SK-N-SH treated with all-trans-retinoic acid at 6 μM for 48 hours (cell line): ENCODE measurements at regions not wholly inside any gene's neighbourhood (a gene's known extent, or its start where the extent isn't known, plus 50 kb on each side); places are given as distances from the start of the nearest gene placed in this dataset.

Source experiments
- ATAC-seq: fragments of 200-7000 bp; cut with Tn5 transposase; 3 replicates; pipeline ENCODE4 v1.9.1; 2020; ENCODE audit warnings: mild to moderate bottlenecking, moderate library complexity
- ARNTL ChIP-seq: fragments of 450-650 bp; formaldehyde crosslinking; IDR thresholded peaks from 2 replicates; pipeline ENCODE4 v1.5.0; 2020; ENCODE audit warnings: low read depth, mild to moderate bottlenecking, moderate library complexity, borderline replicate concordance
- BACH2 ChIP-seq: fragments of 250-450 bp; sonication (Bioruptor Pico); IDR thresholded peaks from 2 replicates; pipeline ENCODE4 v1.9.0; 2021; ENCODE audit warnings: mild to moderate bottlenecking, borderline replicate concordance
- CSDC2 ChIP-seq: fragments of 250-450 bp; sonication (Bioruptor Pico); IDR thresholded peaks from 2 replicates; pipeline ENCODE4 v1.5.0; 2020; ENCODE audit warnings: mild to moderate bottlenecking, moderate library complexity
- ESRRG ChIP-seq: fragments of 250-450 bp; sonication (Bioruptor Pico); IDR thresholded peaks from 2 replicates; pipeline ENCODE4 v1.6.1; 2021; ENCODE audit warnings: mild to moderate bottlenecking
- GLIS3 ChIP-seq: fragments of 250-450 bp; sonication (Bioruptor Pico); IDR thresholded peaks from 2 replicates; pipeline ENCODE4 v1.5.0; 2020; ENCODE audit warnings: mild to moderate bottlenecking, moderate library complexity
- ISL1 ChIP-seq: fragments of 250-450 bp; sonication (Bioruptor Pico); IDR thresholded peaks from 2 replicates; pipeline ENCODE4 v2.1.2; 2022; ENCODE audit warnings: mild to moderate bottlenecking, moderate library complexity
- PPARA ChIP-seq: fragments of 250-450 bp; sonication (Bioruptor Pico); IDR thresholded peaks from 2 replicates; pipeline ENCODE4 v1.5.0; 2020; ENCODE audit warnings: mild to moderate bottlenecking, borderline replicate concordance
- RARB ChIP-seq: fragments of 250-450 bp; sonication (Bioruptor Pico); IDR thresholded peaks from 2 replicates; pipeline ENCODE4 v1.8.0; 2021; ENCODE audit warnings: mild to moderate bottlenecking, moderate library complexity
- SNAI2 ChIP-seq: fragments of 250-450 bp; sonication (Bioruptor Pico); IDR thresholded peaks from 2 replicates; pipeline ENCODE4 v1.5.0; 2020; ENCODE audit warnings: mild to moderate bottlenecking, moderate library complexity
- TCF4 ChIP-seq: fragments of 250-450 bp; sonication (Bioruptor Pico); IDR thresholded peaks from 2 replicates; pipeline ENCODE4 v1.8.0; 2021; ENCODE audit warnings: mild to moderate bottlenecking, moderate library complexity, borderline replicate concordance
- TOX ChIP-seq: fragments of 250-450 bp; sonication (Bioruptor Pico); IDR thresholded peaks from 2 replicates; pipeline ENCODE4 v1.8.0; 2021; ENCODE audit warnings: mild to moderate bottlenecking, moderate library complexity, borderline replicate concordance
- ZC3H10 ChIP-seq: fragments of 250-450 bp; sonication (Bioruptor Pico); IDR thresholded peaks from 2 replicates; pipeline ENCODE4 v1.5.1; 2021; ENCODE audit warnings: mild to moderate bottlenecking, moderate library complexity
- ZFP3 ChIP-seq: fragments of 250-450 bp; sonication (Bioruptor Pico); IDR thresholded peaks from 2 replicates; pipeline ENCODE4 v1.5.0; 2020; ENCODE audit warnings: mild to moderate bottlenecking, moderate library complexity
- ZNF565 ChIP-seq: fragments of 450-650 bp; formaldehyde crosslinking; conservative IDR thresholded peaks from 2 replicates; pipeline ENCODE4 v1.5.0; 2020; ENCODE audit warnings: low read depth, mild to moderate bottlenecking, moderate library complexity
- ZNF70 ChIP-seq: fragments of 450-650 bp; formaldehyde crosslinking; IDR thresholded peaks from 2 replicates; pipeline ENCODE4 v1.5.0; 2020; ENCODE audit warnings: mild to moderate bottlenecking, moderate library complexity
- ZNF8 ChIP-seq: fragments of 450-650 bp; formaldehyde crosslinking; IDR thresholded peaks from 2 replicates; pipeline ENCODE4 v1.5.0; 2020; ENCODE audit warnings: mild to moderate bottlenecking, moderate library complexity
- TF ChIP-seq, protein P1 (sequence below): fragments of 250-450 bp; sonication (Bioruptor Pico); IDR thresholded peaks from 2 replicates; pipeline ENCODE4 v1.8.0; 2020; ENCODE audit warnings: mild to moderate bottlenecking, moderate library complexity, borderline replicate concordance
- TF ChIP-seq, protein P2 (sequence below): fragments of 250-450 bp; sonication (Bioruptor Pico); IDR thresholded peaks from 2 replicates; pipeline ENCODE4 v1.5.0; 2020; ENCODE audit warnings: mild to moderate bottlenecking, moderate library complexity
- TF ChIP-seq, protein P3 (sequence below): fragments of 250-450 bp; sonication (Bioruptor Pico); IDR thresholded peaks from 2 replicates; pipeline ENCODE4 v1.8.0; 2021; ENCODE audit warnings: low read depth, mild to moderate bottlenecking, moderate library complexity, borderline replicate concordance
- TF ChIP-seq, protein P4 (sequence below): fragments of 250-450 bp; sonication (Bioruptor Pico); IDR thresholded peaks from 2 replicates; pipeline ENCODE4 v1.5.1; 2020; ENCODE audit warnings: low read depth, mild to moderate bottlenecking, moderate library complexity

DNA sequence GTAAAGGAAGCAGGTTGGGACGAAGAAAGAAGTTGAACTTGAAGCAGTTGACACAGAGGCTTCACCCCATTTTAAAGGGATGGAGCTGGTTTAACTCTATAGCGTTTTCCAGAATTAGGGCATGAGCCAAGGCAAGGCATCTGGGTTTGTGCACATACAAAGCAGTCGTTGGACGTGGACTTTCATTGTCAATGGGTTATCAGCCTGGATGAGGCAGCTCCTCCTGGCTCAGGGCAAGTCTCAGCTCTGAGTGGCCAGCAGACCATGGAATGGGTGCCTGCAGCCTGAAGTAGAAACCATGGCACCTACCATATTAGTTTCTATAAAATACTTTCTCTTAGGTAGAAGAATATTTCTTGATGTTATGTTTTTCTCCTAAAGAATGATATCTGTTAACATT is 163.8 kb upstream of the KCNK2 start:
- TF ChIP-seq TOX (CRISPR knock-in tag) (no peak), PPARA (CRISPR knock-in tag) (no peak), TCF4 (CRISPR knock-in tag) (no peak), ARNTL (CRISPR knock-in tag) (no peak), ZC3H10 (CRISPR knock-in tag) (no peak), CSDC2 (CRISPR knock-in tag) (no peak), ZNF8 (no peak), ISL1 (CRISPR knock-in tag) (no peak), ZNF565 (CRISPR knock-in tag) (no peak)
- TF ChIP-seq, protein P1, sequence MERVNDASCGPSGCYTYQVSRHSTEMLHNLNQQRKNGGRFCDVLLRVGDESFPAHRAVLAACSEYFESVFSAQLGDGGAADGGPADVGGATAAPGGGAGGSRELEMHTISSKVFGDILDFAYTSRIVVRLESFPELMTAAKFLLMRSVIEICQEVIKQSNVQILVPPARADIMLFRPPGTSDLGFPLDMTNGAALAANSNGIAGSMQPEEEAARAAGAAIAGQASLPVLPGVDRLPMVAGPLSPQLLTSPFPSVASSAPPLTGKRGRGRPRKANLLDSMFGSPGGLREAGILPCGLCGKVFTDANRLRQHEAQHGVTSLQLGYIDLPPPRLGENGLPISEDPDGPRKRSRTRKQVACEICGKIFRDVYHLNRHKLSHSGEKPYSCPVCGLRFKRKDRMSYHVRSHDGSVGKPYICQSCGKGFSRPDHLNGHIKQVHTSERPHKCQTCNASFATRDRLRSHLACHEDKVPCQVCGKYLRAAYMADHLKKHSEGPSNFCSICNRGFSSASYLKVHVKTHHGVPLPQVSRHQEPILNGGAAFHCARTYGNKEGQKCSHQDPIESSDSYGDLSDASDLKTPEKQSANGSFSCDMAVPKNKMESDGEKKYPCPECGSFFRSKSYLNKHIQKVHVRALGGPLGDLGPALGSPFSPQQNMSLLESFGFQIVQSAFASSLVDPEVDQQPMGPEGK (CRISPR knock-in tag), result no peak
- TF ChIP-seq, protein P2, sequence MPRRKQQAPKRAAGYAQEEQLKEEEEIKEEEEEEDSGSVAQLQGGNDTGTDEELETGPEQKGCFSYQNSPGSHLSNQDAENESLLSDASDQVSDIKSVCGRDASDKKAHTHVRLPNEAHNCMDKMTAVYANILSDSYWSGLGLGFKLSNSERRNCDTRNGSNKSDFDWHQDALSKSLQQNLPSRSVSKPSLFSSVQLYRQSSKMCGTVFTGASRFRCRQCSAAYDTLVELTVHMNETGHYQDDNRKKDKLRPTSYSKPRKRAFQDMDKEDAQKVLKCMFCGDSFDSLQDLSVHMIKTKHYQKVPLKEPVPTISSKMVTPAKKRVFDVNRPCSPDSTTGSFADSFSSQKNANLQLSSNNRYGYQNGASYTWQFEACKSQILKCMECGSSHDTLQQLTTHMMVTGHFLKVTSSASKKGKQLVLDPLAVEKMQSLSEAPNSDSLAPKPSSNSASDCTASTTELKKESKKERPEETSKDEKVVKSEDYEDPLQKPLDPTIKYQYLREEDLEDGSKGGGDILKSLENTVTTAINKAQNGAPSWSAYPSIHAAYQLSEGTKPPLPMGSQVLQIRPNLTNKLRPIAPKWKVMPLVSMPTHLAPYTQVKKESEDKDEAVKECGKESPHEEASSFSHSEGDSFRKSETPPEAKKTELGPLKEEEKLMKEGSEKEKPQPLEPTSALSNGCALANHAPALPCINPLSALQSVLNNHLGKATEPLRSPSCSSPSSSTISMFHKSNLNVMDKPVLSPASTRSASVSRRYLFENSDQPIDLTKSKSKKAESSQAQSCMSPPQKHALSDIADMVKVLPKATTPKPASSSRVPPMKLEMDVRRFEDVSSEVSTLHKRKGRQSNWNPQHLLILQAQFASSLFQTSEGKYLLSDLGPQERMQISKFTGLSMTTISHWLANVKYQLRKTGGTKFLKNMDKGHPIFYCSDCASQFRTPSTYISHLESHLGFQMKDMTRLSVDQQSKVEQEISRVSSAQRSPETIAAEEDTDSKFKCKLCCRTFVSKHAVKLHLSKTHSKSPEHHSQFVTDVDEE (CRISPR knock-in tag), result no peak
- ATAC-seq, result peak; percentile 72

DNA sequence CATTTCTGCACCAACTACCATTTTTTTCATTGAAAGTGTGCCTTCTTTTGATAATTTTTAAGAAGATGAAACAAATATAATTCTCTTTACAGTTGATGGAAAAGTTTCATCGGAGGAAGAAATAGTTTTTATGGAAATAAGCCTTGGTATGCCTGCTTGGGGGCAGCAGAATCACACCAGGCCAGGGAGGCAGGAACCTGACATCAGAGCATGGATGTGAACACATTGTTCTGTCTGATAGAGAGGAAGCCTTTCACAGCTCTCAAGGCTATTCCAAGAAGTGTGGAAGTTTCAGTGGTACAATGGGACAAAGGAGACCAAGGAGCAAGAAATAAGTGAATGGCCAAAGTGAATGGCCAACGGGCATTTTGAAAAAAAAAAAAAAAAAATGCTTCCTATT is 162.2 kb upstream of the KCNK2 start:
- no peak for ATAC-seq
- no peak for TF ChIP-seq ZNF565 (CRISPR knock-in tag)
- TF ChIP-seq GLIS3 (CRISPR knock-in tag), result no peak
- TF ChIP-seq, protein P3, sequence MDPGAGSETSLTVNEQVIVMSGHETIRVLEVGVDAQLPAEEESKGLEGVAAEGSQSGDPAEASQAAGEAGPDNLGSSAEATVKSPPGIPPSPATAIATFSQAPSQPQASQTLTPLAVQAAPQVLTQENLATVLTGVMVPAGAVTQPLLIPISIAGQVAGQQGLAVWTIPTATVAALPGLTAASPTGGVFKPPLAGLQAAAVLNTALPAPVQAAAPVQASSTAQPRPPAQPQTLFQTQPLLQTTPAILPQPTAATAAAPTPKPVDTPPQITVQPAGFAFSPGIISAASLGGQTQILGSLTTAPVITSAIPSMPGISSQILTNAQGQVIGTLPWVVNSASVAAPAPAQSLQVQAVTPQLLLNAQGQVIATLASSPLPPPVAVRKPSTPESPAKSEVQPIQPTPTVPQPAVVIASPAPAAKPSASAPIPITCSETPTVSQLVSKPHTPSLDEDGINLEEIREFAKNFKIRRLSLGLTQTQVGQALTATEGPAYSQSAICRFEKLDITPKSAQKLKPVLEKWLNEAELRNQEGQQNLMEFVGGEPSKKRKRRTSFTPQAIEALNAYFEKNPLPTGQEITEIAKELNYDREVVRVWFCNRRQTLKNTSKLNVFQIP (CRISPR knock-in tag), result no peak
- TF ChIP-seq, protein P4, sequence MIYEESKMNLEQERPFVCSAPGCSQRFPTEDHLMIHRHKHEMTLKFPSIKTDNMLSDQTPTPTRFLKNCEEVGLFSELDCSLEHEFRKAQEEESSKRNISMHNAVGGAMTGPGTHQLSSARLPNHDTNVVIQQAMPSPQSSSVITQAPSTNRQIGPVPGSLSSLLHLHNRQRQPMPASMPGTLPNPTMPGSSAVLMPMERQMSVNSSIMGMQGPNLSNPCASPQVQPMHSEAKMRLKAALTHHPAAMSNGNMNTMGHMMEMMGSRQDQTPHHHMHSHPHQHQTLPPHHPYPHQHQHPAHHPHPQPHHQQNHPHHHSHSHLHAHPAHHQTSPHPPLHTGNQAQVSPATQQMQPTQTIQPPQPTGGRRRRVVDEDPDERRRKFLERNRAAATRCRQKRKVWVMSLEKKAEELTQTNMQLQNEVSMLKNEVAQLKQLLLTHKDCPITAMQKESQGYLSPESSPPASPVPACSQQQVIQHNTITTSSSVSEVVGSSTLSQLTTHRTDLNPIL, result no peak
- TF ChIP-seq SNAI2 (CRISPR knock-in tag), result no peak
- TF ChIP-seq BACH2 (CRISPR knock-in tag), result no peak
- no peak for TF ChIP-seq CSDC2 (CRISPR knock-in tag)
- TF ChIP-seq ISL1 (CRISPR knock-in tag), result no peak
- no peak for TF ChIP-seq ZC3H10 (CRISPR knock-in tag)
- TF ChIP-seq ZFP3 (CRISPR knock-in tag), result no peak
- no peak for TF ChIP-seq ESRRG (CRISPR knock-in tag)
- TF ChIP-seq ZNF70 (CRISPR knock-in tag), result no peak
- TF ChIP-seq TOX (CRISPR knock-in tag), result no peak
- TF ChIP-seq PPARA (CRISPR knock-in tag), result no peak
- no peak for TF ChIP-seq TCF4 (CRISPR knock-in tag)
- no peak for TF ChIP-seq RARB (CRISPR knock-in tag)

DNA sequence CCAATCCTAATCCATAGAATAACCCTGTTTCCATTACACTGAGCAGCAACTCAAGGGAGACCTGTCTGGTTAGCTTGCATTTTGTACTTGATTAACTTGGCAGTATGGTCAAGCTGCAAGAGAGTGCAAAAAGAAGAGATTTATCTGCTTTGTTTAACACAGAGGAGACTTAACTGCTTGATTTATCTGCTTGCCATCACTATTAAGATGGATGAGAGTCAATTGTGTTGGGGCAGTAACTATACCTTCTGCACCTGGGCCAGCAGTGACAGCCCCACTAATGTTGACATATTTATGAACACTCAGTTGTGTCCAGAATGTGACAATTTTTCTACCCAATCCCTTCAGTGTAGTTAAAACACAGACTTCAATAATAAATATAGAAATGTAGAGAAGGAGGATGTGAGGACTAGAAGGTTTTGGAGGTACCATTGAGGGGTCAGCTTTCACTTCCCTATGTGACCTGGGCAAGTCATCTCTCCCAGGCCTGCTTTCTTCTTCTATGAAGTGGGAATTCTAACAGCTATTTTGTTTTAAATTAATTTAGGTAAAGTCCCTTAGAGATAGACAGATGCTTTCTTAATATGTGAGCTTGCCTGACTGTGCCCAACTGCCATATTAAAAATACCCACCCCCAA is 159.1 kb upstream of the KCNK2 start:
- TF ChIP-seq, protein P3 (CRISPR knock-in tag), result no peak
- TF ChIP-seq PPARA (CRISPR knock-in tag) (no peak), ARNTL (CRISPR knock-in tag) (no peak), ZC3H10 (CRISPR knock-in tag) (no peak), ZNF70 (CRISPR knock-in tag) (no peak), ISL1 (CRISPR knock-in tag) (no peak), GLIS3 (CRISPR knock-in tag) (no peak), CSDC2 (CRISPR knock-in tag) (no peak)
- TF ChIP-seq, protein P4, result no peak
- TF ChIP-seq, all 23 proteins: peak for 0
- no peak for ATAC-seq
